ENCODE measurements at regions not wholly inside any gene's neighbourhood (a gene's known extent, or its start where the extent isn't known, plus 50 kb on each side); places are given as distances from the start of the nearest gene placed in this dataset.

DNA sequence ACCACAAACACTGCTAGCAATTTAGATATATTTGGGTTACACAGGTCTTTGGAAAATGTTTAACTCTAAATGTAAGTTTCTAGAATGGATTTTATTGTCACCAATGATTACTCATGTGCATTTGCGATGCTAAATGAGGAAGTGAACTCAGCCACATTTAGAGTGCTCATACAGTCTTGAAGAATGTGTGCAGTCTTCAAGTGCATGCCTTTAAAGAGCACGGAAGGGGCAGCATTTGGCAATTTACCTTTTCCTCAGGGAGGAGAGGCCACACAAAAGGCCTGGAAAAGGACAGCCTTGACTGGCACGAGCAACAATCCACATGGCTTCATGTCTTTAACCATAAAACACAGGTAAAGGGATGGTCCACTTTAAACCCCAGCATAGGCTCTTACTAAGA, 78.5 kb upstream of the STK17B start:
- no peak for DNase-seq

DNA sequence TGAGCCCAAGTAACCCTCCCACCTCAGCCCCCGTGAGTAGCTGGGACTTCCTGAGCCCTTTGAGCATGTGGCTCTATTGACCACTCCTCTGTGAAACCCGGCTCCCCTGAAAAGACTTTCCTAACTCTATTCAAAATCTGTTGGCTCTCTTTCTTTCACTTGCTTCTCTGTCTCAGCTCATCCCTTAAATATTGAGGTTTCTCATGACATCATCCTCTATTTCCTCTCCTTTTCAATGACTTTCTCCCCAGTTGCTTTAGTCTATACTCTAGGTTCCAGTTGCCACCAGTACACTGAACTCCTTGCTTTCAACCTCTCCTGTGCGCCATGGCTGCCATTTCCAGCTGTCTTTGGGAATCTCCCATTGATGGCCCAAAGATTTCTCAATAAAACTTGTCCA, 79.8 kb upstream of the STK17B start:
- no peak for DNase-seq

DNA sequence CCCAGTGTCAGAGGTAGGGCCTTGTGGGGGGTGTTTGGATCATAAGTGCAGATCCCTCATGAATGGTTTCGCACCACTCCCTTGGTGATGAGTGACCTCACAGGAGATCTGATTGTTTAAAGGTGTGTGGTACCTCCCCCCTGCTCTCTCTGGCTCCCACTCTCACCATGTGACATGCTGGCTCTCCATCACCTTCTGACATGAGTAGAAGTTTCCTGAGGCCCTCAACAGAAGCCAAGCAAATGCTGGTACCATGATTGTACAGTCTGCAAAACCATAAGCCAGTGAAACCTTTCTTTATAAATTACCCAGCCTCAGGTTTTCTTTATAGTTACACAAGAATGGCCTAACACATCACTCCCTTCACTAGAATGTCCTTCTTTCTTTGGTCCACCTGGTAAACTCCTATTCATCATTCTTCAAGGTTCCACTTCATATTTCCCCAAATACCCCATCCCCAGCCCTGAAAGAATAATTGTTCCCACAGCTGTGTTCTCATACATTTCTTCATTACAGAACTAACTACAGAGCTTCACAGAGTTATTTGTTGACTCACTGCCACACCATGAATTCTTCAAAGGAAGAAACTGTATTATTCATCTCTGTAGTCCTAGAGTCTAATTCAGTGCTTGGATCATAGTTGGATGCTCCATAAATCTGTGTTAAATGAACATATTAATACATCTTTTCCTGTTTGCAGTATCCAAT, 81.2 kb upstream of the STK17B start:
- DNase-seq = no peak

- no peak for DNase-seq
Observed at GRCh38 chr2:196253116-196253480, 81.7 kb upstream of the STK17B start.

GRCh38 chr2:196256585-196256984, 85.2 kb upstream of the STK17B start:
- no peak for DNase-seq

- no peak for DNase-seq
Observed at GRCh38 chr2:196257086-196257485, 85.7 kb upstream of the STK17B start.

DNA sequence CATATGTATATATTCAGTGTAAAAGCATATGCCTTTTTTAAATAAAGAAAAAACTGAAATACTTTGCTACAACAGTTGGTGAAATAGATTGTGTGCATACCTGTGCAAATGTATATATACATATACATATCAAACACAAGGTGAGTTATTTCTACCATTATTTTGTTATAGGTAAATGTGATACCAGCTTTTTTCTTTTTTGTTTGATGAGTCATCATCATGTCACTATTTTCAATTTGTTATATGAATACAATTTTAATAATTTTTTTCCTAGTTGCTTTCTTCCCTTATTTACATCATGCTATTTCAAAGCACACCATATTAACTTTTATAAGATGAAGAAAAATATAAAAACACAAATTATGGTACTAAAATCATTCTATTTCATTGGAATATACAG, 87.0 kb upstream of the STK17B start:
- no peak for DNase-seq

DNA sequence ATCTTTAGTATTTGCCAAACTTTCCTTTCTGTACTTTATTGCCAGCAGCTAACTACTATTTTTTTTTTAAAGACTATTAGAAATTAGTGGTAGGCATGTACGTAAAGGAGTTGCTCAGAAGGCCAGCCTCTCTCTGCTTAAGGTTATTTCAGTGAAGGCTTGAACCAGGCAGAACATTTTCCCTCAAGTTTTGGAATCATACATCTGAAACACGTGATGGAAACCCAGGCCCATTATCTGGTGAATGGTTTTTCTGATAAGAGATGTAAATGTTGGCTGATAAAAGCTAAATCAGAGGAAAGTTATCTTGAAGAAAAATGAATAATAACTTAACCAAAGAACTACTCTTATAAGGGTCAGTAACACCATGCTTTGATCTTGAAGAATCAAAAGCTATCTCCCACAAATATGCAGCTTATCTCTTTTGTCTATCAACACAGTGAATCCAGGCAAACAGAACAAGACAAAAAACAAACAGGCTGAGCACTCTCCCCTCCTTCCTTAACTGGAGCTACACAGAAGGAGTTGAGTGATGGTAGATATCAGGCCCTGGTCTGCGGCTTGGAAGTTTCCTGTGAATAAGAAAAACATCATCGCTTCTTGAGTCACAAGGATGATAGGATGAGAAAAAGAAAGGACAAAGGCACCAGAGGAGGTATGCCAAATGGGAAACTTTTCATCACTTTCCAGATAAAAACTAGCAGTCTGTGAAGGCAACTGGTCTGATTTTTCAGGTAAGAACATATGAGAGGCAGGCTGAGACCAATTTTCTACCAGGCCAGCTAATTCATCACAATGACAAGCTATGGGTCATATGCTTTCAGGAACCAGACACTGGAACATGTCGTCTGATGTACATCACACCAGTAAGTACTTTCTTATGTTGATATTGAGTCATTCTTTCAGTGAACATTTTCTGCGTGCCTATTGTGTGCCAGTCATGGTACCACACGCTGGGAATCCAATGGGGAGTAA, 88.4 kb upstream of the STK17B start:
- DNase-seq = no peak

GRCh38 chr2:196260546-196260945, 89.2 kb upstream of the STK17B start:
- no peak for DNase-seq

DNA sequence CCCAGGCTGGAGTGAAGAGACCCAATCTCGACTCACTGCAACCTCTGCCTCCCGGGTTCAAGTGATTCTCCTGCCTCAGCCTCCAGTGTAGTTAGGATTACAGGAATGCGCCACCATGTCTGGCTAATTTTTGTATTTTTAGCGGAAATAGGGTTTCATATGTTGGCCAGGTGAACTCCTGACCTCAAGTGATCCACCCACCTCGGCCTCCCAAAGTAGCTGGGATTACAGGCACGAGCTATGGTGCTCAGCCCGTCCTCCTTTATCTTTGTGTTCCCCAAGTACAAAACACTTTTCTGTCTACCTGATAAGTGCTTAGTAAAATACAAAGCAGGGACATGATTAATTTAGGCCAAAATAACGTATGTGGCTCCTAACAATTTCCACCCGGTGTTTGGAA, 91.2 kb upstream of the STK17B start:
- DNase-seq = no peak

DNA sequence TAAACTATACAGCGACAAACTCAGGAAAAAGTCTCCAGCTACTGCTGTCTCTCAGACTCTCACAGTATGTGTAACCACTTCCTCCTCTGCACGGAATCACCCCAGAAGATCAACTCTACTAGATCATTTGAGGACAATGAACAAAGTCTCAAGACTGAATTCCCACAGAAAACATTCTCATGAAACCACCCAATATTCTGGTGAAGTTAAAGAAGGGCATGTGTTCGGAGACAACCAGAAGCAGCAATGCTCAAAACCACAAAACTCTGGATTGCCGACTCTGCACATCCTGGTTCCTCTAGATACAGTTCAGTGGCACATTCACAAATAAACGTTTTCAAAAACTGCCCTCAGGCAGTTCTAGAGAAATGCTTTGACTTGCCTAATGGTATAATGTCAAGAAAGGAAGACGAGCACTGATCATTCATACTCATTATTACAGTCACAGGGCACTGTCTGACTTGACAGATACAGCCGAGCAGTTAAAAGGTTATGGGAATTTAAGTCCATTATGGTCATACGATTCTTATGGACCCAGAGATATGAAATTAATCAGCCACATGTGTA, 91.9 kb upstream of the STK17B start:
- DNase-seq = no peak

DNA sequence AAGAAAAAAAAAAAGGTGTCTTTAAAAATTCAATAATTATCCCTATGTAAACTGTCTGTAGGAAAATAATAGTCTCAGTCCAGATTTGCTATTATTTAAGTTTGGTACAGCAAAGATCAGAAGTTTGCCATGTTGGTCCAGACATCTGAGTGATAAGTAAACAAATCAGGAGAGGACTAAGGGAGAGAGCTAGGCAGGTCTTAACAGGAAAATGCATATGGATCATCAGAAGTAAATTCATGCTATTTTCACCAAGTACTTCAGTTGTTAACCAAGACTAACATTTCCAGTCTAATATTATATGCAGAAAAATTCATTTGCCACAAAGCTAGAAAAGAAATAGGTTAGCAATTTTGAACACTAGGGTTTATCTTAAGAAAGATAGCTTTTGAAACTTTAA, 95.0 kb upstream of the STK17B start:
- DNase-seq = no peak

- DNase-seq = no peak
Observed at GRCh38 chr2:196266855-196267254, 95.5 kb upstream of the STK17B start.

DNA sequence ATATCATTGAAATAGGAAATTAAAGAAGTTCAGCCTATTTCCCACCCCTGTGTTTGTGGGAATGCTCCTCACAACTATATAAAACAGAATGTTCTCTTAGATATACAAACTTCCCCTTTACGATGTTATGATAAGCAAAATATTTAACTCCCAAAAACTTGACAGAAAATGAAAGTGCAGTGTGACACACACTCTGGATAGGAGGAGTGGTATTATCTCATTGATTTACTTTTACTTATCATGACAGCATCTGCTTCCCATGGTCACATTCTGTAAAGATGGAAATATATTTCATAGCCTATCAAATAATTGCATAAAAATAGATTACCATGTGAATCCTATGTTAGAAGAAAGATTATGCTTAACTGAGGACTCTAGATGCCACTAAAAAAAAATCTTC, 96.6 kb upstream of the STK17B start:
- no peak for DNase-seq

DNA sequence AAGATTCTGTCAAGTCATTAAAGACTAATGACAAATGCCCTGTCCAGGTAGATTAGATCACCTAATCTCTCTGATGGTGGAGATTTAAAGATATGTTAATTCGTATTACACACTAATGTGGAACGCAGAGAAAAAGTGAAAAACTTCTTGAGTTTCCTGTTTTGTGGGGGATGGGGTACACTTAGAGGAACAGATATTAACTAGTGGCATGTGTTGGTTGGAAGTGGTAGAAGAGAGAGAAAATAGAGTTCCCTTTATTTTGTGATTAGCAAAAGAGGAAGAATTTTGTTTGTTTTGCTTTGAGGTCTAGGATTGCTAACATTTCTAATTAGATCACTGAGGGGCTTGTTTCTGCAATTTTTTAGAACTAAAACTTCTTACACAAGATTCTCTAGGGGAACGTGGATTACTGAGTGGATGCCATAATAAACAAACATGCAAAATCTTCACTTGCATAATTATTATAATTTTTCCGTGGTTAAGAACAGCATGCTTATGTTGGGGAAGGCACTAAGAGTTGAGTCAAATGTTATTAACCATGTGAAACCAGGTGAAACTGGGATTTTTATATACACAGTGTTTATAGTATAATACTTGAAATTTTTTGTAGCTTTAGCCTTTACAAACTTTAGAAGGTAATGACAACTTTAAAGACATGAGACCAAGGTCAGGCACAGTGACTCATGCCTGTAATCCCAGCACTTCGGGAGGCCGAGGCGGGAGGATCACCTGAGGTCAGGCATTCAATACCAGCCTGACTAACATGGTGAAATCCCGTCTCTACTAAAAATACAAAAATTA, 97.4 kb upstream of the STK17B start:
- DNase-seq = no peak

- DNase-seq = no peak
Observed at GRCh38 chr2:196271795-196272194, 100.4 kb upstream of the STK17B start.

GRCh38 chr2:196274387-196274809, 103.0 kb upstream of the STK17B start:
- DNase-seq = no peak

DNA sequence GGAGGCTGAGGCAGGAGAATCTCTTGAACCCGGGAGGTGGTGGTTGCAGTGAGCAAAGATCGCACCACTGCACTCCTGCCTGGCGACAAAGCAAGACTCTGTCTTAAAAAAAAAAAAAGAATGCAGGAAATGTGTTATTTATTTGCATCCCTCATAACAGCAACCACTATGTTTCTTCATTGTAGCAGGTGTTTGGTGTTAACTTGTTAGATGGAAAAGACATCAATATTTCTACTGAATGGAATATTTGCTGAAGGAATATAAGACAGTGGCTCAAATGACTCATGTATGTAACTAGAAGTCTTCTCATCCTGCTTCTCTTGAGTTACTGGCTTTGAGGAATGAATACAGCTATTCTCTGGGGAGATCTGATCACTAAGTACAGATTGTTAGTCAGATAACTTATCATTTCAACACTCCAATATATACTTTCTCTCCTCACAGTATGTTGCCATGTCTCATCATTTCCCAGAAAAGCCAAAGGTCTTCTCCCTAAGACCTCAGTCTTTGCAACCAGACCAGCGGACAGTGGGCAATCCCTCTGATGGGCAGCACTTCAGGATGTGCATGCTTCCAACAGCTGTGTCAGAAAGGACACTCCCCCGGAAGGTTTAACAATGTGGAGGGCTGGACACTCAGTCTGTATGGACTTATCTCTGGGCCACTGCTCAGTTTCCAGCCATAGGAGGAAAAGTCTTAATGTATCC, 104.4 kb upstream of the STK17B start:
- no peak for DNase-seq

DNA sequence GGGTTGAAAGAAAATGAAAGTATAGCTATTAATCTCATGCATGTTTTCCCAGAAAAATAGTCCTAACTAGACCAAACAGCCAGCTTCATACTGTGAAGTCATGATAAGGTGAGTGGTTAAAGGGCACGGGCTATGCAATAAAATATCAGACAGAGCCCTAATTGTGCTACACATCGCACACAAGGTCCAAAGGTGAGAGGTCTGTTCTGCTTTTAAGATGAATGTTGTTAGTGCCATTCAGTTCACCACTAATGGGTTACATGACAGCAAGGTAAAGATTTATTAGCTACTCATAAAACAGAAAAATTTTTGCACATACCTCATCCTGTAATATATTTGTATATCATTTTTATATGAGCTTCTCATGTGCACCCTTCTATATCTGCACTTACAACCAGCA, 105.0 kb upstream of the STK17B start:
- no peak for DNase-seq

DNA sequence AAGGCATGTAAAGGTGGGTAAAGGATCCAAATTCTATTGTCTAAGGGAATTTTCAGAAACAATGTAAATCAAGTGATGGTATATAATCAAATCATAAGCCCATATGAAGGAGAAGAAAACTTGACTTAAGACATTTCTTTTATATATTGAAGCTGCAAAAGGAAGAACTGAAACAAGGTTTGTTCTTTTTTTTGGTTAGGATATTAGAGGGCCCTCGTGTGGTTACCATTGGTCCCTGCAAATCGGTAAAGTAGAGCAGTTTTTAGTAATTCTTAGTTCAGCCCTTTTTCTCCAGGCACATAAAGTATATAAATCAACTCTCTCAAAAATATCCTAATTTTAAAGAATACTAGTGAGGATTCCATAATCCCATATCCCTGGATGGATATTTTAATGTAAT, 105.6 kb upstream of the STK17B start:
- DNase-seq = no peak

- DNase-seq = no peak
Observed at GRCh38 chr2:196278491-196278911, 107.1 kb upstream of the STK17B start.

- DNase-seq = no peak
Observed at GRCh38 chr2:196279541-196279940, 108.2 kb upstream of the STK17B start.
